Upper lobe of left lung (tissue), 4 donors: ENCODE measurements at regions not wholly inside any gene's neighbourhood (a gene's known extent, or its start where the extent isn't known, plus 50 kb on each side); places are given as distances from the start of the nearest gene placed in this dataset.

ENCODE experiments used
- CTCF ChIP-seq, 6 experiments: fragments of 450-650 bp in 4 of 6; fragments of 200-600 bp in 2 of 6; sonication (generic) in 2 of 6; IDR thresholded peaks; one replicate each; pipeline ENCODE4 v1.5.1; 2016 to 2019; ENCODE audit warnings: antibody characterized with exemption in 6 of 6
- POLR2A ChIP-seq, 4 donors: fragments of 450-650 bp; IDR thresholded peaks; one replicate each; pipeline ENCODE4 v1.5.1; 2016 to 2017; ENCODE audit warnings: antibody characterized with exemption in 4 of 4, mild to moderate bottlenecking in 2 of 4

- no peak for TF ChIP-seq POLR2A (IDR thresholded peaks at IDR 0.05)
- no peak for TF ChIP-seq CTCF (IDR thresholded peaks at IDR 0.05)
Observed at GRCh38 chr1:58365328-58365727, 181.2 kb downstream of the OMA1 start.
